ENCODE measurements at regions not wholly inside any gene's neighbourhood (a gene's known extent, or its start where the extent isn't known, plus 50 kb on each side); places are given as distances from the start of the nearest gene placed in this dataset.

DNA sequence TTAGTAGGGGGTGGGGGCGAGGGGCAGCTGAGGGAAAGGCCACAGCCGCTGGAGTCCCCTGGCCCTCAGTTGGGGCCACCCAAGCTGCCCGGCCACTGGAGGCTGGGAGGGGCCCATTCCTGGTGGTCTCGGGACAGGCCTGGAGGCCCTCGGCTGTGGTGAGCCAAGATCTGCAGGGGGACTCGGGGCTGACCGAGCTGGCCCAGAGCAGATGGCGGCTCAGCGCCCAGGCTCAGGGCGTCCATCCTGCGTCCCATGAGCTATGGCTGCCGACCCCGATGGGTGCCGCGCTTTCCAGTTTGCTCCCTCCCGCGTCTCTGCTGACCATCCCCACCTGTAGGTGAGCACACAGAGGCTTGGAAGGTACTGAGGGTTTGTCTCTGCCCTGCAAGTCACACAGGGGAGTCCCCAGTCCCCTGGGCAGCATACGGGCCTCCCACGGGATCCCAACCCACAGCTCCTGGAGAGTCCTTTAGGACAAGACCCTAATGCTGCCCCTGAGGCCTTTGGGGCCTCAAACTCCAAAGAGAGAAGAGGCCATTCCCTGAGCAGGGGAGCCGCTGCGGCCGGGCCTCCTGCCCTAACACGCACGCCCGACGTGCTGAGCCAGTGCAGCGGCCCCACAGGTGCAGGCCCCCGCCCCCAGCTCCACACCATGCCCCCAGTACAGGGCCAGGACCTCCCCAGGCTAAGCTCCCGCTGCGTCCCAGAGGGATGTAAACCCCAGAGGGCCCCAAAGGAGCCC, 107.2 kb downstream of the MICALL2 start:
- Histone ChIP-seq H3K79me2 (ENCODE audit: insufficient read depth) (no peaks in the 10 kb centered on the region), H3K36me3 (replicated peaks in 1 of 2; ENCODE audit: control insufficient read depth in 1 of 2, insufficient read depth in 2 of 2, low read length in 1 of 2) (no peaks in the 10 kb centered on the region), H4K20me1 (ENCODE audit: insufficient read depth) (no peaks in the 10 kb centered on the region), H3F3A (replicated peaks; ENCODE audit: insufficient read depth) (no peaks in the 10 kb centered on the region), H3K4me2 (no peak overlapping the region), H3K9me2 (no peaks in the 10 kb centered on the region), H3K4me3 (ENCODE audit: low read depth in 2 of 2, low read length in 1 of 2) (no peak overlapping the region), H2AFZ (ENCODE audit: low read depth) (no peak overlapping the region), H3K4me1 (ENCODE audit: control insufficient read depth in 1 of 2, insufficient read depth in 2 of 2, low read depth in 1 of 2, low read length in 1 of 2) (no peaks in the 10 kb centered on the region; a peak in 1 of 4 replicates), H3K9me3 (no peaks in the 10 kb centered on the region), H3K27ac (ENCODE audit: low read depth in 2 of 2, low read length in 1 of 2) (no peak overlapping the region), H3K9ac (no peak overlapping the region), H3K27me3 (ENCODE audit: insufficient read depth) (peaks cover 100% of the 10 kb centered on the region)
- TF ChIP-seq YY1 (IDR thresholded peaks at IDR 0.05; ENCODE audit: low read depth) (no peak), FOXJ3 (CRISPR knock-in tag; IDR thresholded peaks at IDR 0.05) (no peak)
- DNase-seq, result no peak
- ChIA-PET CTCF (interaction anchor here (1.1 to 2.4 kb wide), 4 partner anchors 10 to 158 kb away, joined by 3 to 6 read pairs (median 5); no protein-coding TSS in a partner anchor), POLR2A (no interaction called here)
- WGBS (ENCODE audit: low lambda C conversion rate), result 33% methylated on average over 12 of the region's 30 CpGs

DNA sequence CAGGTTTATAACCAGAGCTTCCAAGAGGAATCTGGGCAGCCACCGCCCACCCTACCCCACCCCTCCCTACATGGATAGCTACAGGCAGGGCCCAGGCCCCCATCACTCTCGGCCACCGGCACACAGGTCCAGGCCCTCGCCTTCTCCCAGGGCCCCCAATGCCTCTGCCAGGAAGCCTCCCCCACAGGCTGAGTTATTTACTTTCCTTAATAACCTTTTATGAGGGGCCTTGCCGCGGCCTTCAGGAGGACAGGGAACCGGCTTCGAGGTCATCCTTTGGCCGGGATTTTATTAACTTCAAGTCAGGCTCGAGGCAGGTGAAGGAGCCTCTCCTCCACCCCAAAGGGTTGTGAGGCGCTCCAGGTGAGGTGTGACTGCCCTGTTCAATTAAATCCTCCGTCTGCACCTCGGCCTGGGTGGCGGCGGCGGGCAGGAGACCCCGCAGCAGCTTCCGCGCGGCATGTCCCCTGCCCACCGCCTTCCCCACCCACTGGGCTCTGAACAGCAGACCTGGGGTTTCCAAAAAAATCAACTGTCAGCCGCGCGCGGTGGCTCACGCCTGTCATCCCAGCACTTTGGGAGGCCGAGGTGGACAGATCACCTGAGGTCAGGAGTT, 106.5 kb downstream of the MICALL2 start:
- DNase-seq, result no peak
- Histone ChIP-seq H4K20me1 (ENCODE audit: insufficient read depth) (no peaks in the 10 kb centered on the region; the same call in 1 of the 2 replicates), H3K9ac (no peak overlapping the region), H3K4me3 (ENCODE audit: low read depth in 2 of 2, low read length in 1 of 2) (no peak overlapping the region), H3K9me3 (no peaks in the 10 kb centered on the region), H3K4me2 (no peak overlapping the region), H2AFZ (ENCODE audit: low read depth) (no peak overlapping the region), H3K79me2 (ENCODE audit: insufficient read depth) (no peaks in the 10 kb centered on the region), H3K36me3 (replicated peaks in 1 of 2; ENCODE audit: control insufficient read depth in 1 of 2, insufficient read depth in 2 of 2, low read length in 1 of 2) (no peaks in the 10 kb centered on the region), H3K4me1 (ENCODE audit: control insufficient read depth in 1 of 2, insufficient read depth in 2 of 2, low read depth in 1 of 2, low read length in 1 of 2) (no peaks in the 10 kb centered on the region; a peak in 1 of 4 replicates), H3K27ac (ENCODE audit: low read depth in 2 of 2, low read length in 1 of 2) (no peak overlapping the region), H3K27me3 (ENCODE audit: insufficient read depth) (peaks cover 99% of the 10 kb centered on the region), H3F3A (replicated peaks; ENCODE audit: insufficient read depth) (no peaks in the 10 kb centered on the region), H3K9me2 (no peaks in the 10 kb centered on the region)
- POLR2A ChIA-PET, result no interaction called here
- WGBS (ENCODE audit: low lambda C conversion rate), result 54% methylated on average over 21 of the region's 27 CpGs
- no peak for TF ChIP-seq RFX5 (IDR thresholded peaks at IDR 0.05; ENCODE audit: low read length)
- TF ChIP-seq, protein P1, sequence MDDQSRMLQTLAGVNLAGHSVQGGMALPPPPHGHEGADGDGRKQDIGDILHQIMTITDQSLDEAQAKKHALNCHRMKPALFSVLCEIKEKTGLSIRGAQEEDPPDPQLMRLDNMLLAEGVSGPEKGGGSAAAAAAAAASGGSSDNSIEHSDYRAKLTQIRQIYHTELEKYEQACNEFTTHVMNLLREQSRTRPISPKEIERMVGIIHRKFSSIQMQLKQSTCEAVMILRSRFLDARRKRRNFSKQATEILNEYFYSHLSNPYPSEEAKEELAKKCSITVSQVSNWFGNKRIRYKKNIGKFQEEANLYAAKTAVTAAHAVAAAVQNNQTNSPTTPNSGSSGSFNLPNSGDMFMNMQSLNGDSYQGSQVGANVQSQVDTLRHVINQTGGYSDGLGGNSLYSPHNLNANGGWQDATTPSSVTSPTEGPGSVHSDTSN (IDR thresholded peaks at IDR 0.05), result no peak
- TF ChIP-seq RCOR1 (IDR thresholded peaks at IDR 0.05; ENCODE audit: low read length), result no peak
- TF ChIP-seq MEF2A (IDR thresholded peaks at IDR 0.05; ENCODE audit: borderline replicate concordance, low read depth), result no peak
- TF ChIP-seq FOXJ3 (CRISPR knock-in tag; IDR thresholded peaks at IDR 0.05), result no peak
- TF ChIP-seq, protein P2, sequence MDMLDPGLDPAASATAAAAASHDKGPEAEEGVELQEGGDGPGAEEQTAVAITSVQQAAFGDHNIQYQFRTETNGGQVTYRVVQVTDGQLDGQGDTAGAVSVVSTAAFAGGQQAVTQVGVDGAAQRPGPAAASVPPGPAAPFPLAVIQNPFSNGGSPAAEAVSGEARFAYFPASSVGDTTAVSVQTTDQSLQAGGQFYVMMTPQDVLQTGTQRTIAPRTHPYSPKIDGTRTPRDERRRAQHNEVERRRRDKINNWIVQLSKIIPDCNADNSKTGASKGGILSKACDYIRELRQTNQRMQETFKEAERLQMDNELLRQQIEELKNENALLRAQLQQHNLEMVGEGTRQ (IDR thresholded peaks at IDR 0.05; ENCODE audit: borderline replicate concordance, low read depth, low read length), result no peak
- no peak for TF ChIP-seq GATA2 (CRISPR knock-in tag; IDR thresholded peaks at IDR 0.05)
- TF ChIP-seq, protein P3, sequence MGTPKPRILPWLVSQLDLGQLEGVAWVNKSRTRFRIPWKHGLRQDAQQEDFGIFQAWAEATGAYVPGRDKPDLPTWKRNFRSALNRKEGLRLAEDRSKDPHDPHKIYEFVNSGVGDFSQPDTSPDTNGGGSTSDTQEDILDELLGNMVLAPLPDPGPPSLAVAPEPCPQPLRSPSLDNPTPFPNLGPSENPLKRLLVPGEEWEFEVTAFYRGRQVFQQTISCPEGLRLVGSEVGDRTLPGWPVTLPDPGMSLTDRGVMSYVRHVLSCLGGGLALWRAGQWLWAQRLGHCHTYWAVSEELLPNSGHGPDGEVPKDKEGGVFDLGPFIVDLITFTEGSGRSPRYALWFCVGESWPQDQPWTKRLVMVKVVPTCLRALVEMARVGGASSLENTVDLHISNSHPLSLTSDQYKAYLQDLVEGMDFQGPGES (IDR thresholded peaks at IDR 0.05; ENCODE audit: low read depth, low read length), result no peak
- TF ChIP-seq TAF1 (IDR thresholded peaks at IDR 0.05; ENCODE audit: borderline replicate concordance, low read depth, low read length), result no peak
- CTCF ChIA-PET, result interaction anchor here (1.1 to 2.4 kb wide), 4 partner anchors 10 to 159 kb away, joined by 3 to 6 read pairs (median 5); no protein-coding TSS in a partner anchor
